CD4-positive, CD25-positive, alpha-beta regulatory T cell (primary cell): ENCODE measurements at regions not wholly inside any gene's neighbourhood (a gene's known extent, or its start where the extent isn't known, plus 50 kb on each side); places are given as distances from the start of the nearest gene placed in this dataset.

Experiments
- ATAC-seq, 2 donors: fragments of 150-1000 bp; cut with Tn5 transposase; one replicate each; pipeline ENCODE4 v1.10.0; 2021; ENCODE audit warnings: low read depth in 2 of 2, moderate number of reproducible peaks in 2 of 2, moderate library complexity in 1 of 2
- DNase-seq, 3 donors: peaks; one replicate each; pipeline versions ENCODE4 v3.0.0 to v3.0.0-alpha.2; 2012 to 2022; ENCODE audit warnings: mixed read lengths in 1 of 3
- H3K27ac ChIP-seq: one replicate; pipeline ENCODE4 v1.7.0; 2013; ENCODE audit warnings: mild to moderate bottlenecking, low read length; ENCODE audit not compliant: insufficient read depth, poor library complexity, severe bottlenecking
- H3K27me3 ChIP-seq: one replicate; pipeline ENCODE4 v1.7.0; 2013; ENCODE audit warnings: low read length; ENCODE audit not compliant: control insufficient read depth, insufficient read depth
- H3K36me3 ChIP-seq: one replicate; pipeline ENCODE4 v1.7.0; 2013; ENCODE audit warnings: mild to moderate bottlenecking, low read length, moderate library complexity; ENCODE audit not compliant: control insufficient read depth, insufficient read depth
- H3K4me1 ChIP-seq: 2 replicates; pipeline ENCODE4 v1.7.0; 2013; ENCODE audit warnings: mild to moderate bottlenecking, low read length; ENCODE audit not compliant: insufficient read depth, control insufficient read depth, poor library complexity, severe bottlenecking
- H3K4me3 ChIP-seq: one replicate; pipeline ENCODE4 v1.7.0; 2013; ENCODE audit warnings: low read depth, mild to moderate bottlenecking, low read length, moderate library complexity
- H3K9me3 ChIP-seq, 2 experiments: 1 replicate in 1 of 2; 2 replicates in 1 of 2; pipeline ENCODE4 v1.7.0; 2013; ENCODE audit warnings: low read length in 2 of 2, mild to moderate bottlenecking in 1 of 2, moderate library complexity in 1 of 2; ENCODE audit not compliant: control insufficient read depth in 2 of 2
- H3K27ac Mint-ChIP-seq, 3 donors: one replicate each; pipeline ENCODE4 v1.8.0; 2020 to 2022; ENCODE audit warnings: mild to moderate bottlenecking in 3 of 3, mixed read lengths in 3 of 3, moderate library complexity in 2 of 3
- H3K27me3 Mint-ChIP-seq: one replicate; pipeline ENCODE4 v1.8.0; 2022; ENCODE audit warnings: mild to moderate bottlenecking, mixed read lengths
- H3K36me3 Mint-ChIP-seq: one replicate; pipeline ENCODE4 v1.8.0; 2020; ENCODE audit warnings: mixed read lengths
- H3K4me1 Mint-ChIP-seq, 4 donors: one replicate each; pipeline ENCODE4 v1.8.0; 2020 to 2022; ENCODE audit warnings: mixed read lengths in 4 of 4, mild to moderate bottlenecking in 1 of 4
- H3K4me3 Mint-ChIP-seq, 4 donors: one replicate each; pipeline ENCODE4 v1.8.0; 2020 to 2022; ENCODE audit warnings: mild to moderate bottlenecking in 4 of 4, mixed read lengths in 4 of 4, moderate library complexity in 3 of 4
- H3K9me3 Mint-ChIP-seq, 7 donors: one replicate each; pipeline ENCODE4 v1.8.0; 2020 to 2022; ENCODE audit warnings: mixed read lengths in 7 of 7, mild to moderate bottlenecking in 3 of 7, moderate library complexity in 2 of 7

- H3K27ac Mint-ChIP-seq = peak overlapping the region in 1 of 3 donors; percentile 52
These were observed 180.0 kb downstream of the ETS2 start for GRCh38 chr21:38985568-38986378.

GRCh38 chr21:38984982-38985567 lies 179.3 kb downstream of the ETS2 start:
- H3K4me1 Mint-ChIP-seq = peaks cover 5 to 15% (median 11%) of the 10 kb centered on the region in 4 donors
- peaks cover 8% of the 10 kb centered on the region for H3K4me1 ChIP-seq
- peak in 1 of 3 donors; percentile 77 for DNase-seq
- no peaks in the 10 kb centered on the region for H3K36me3 ChIP-seq
- H3K27me3 Mint-ChIP-seq = peaks cover 24% of the 10 kb centered on the region
- peak overlapping the region in 3 of 4 donors; percentile 28 to 53 (median 29) for H3K4me3 Mint-ChIP-seq
- no peaks in the 10 kb centered on the region for H3K9me3 ChIP-seq
- H3K4me3 ChIP-seq = no peak overlapping the region
- peaks cover 8% of the 10 kb centered on the region for H3K27me3 ChIP-seq
- peaks cover 0 to 6% (median 0%) of the 10 kb centered on the region in 7 donors for H3K9me3 Mint-ChIP-seq
- peak overlapping the region in 1 of 3 donors; percentile 52 for H3K27ac Mint-ChIP-seq
- peak in 1 of 2 donors; percentile 17 for ATAC-seq
- no peaks in the 10 kb centered on the region for H3K36me3 Mint-ChIP-seq
- H3K27ac ChIP-seq = no peak overlapping the region

More at GRCh38 chr21:38985568-38986378, 180.0 kb downstream of the ETS2 start:
- Histone ChIP-seq H3K4me3 (no peak overlapping the region), H3K27me3 (peaks cover 8% of the 10 kb centered on the region), H3K4me1 (peaks cover 8% of the 10 kb centered on the region), H3K27ac (no peak overlapping the region), H3K9me3 (no peaks in the 10 kb centered on the region), H3K36me3 (no peaks in the 10 kb centered on the region)
- peaks cover 0 to 6% (median 0%) of the 10 kb centered on the region in 7 donors for H3K9me3 Mint-ChIP-seq
- peak overlapping the region in 2 of 4 donors; percentile 48 to 53 for H3K4me3 Mint-ChIP-seq
- DNase-seq (peak in 1 of 3 donors; percentile 79), ATAC-seq (peak in 1 of 2 donors; percentile 26)
- H3K36me3 Mint-ChIP-seq = no peaks in the 10 kb centered on the region
- H3K27me3 Mint-ChIP-seq = peaks cover 24% of the 10 kb centered on the region
- peaks cover 5 to 15% (median 11%) of the 10 kb centered on the region in 4 donors for H3K4me1 Mint-ChIP-seq

- H3K9me3 Mint-ChIP-seq = peaks cover 0 to 6% (median 0%) of the 10 kb centered on the region in 7 donors
- no peak overlapping the region for H3K4me3 ChIP-seq
- peaks cover 8% of the 10 kb centered on the region for H3K4me1 ChIP-seq
- no peaks in the 10 kb centered on the region for H3K36me3 ChIP-seq
- H3K4me3 Mint-ChIP-seq = peak overlapping the region in 1 of 4 donors; percentile 28
- H3K27me3 ChIP-seq = peaks cover 8% of the 10 kb centered on the region
- H3K36me3 Mint-ChIP-seq = no peaks in the 10 kb centered on the region
- no peak overlapping the region for H3K27ac ChIP-seq
- H3K27me3 Mint-ChIP-seq = peaks cover 24% of the 10 kb centered on the region
- no peaks in the 10 kb centered on the region for H3K9me3 ChIP-seq
- DNase-seq = no peak
- no peak overlapping the region for H3K27ac Mint-ChIP-seq
- ATAC-seq = no peak
- peaks cover 5 to 15% (median 11%) of the 10 kb centered on the region in 4 donors for H3K4me1 Mint-ChIP-seq
These were observed 178.8 kb downstream of the ETS2 start for GRCh38 chr21:38984568-38984967.

GRCh38 chr21:38983560-38983959 lies 177.8 kb downstream of the ETS2 start:
- H3K9me3 ChIP-seq = no peaks in the 10 kb centered on the region
- peaks cover 8% of the 10 kb centered on the region for H3K27me3 ChIP-seq
- Mint-ChIP-seq H3K27me3 (peaks cover 16% of the 10 kb centered on the region), H3K4me3 (no peak overlapping the region), H3K27ac (no peak overlapping the region), H3K4me1 (peaks cover 5 to 15% (median 10%) of the 10 kb centered on the region in 4 donors), H3K36me3 (no peaks in the 10 kb centered on the region), H3K9me3 (peaks cover 0 to 6% (median 0%) of the 10 kb centered on the region in 7 donors)
- H3K36me3 ChIP-seq = no peaks in the 10 kb centered on the region
- ATAC-seq (no peak), DNase-seq (no peak)
- H3K4me1 ChIP-seq = peaks cover 8% of the 10 kb centered on the region
- no peak overlapping the region for H3K4me3 ChIP-seq
- no peak overlapping the region for H3K27ac ChIP-seq

- ATAC-seq = no peak
These were observed 177.1 kb downstream of the ETS2 start for GRCh38 chr21:38982804-38983203.

GRCh38 chr21:38982096-38982495 lies 176.4 kb downstream of the ETS2 start:
- Mint-ChIP-seq H3K36me3 (no peaks in the 10 kb centered on the region), H3K9me3 (peaks cover 0 to 6% (median 0%) of the 10 kb centered on the region in 7 donors), H3K27me3 (peaks cover 16% of the 10 kb centered on the region), H3K27ac (no peak overlapping the region), H3K4me1 (peaks cover 5 to 15% (median 10%) of the 10 kb centered on the region in 4 donors), H3K4me3 (no peak overlapping the region)
- Histone ChIP-seq H3K4me3 (no peak overlapping the region), H3K36me3 (no peaks in the 10 kb centered on the region), H3K9me3 (no peaks in the 10 kb centered on the region), H3K27ac (no peak overlapping the region), H3K4me1 (peaks cover 8% of the 10 kb centered on the region), H3K27me3 (peaks cover 7% of the 10 kb centered on the region)
- ATAC-seq = no peak
- DNase-seq = no peak

More at GRCh38 chr21:38982804-38983203, 177.1 kb downstream of the ETS2 start:
- no peak overlapping the region for H3K27ac ChIP-seq
- Mint-ChIP-seq H3K9me3 (peaks cover 0 to 6% (median 0%) of the 10 kb centered on the region in 7 donors), H3K27me3 (peaks cover 16% of the 10 kb centered on the region), H3K27ac (no peak overlapping the region), H3K4me3 (no peak overlapping the region), H3K36me3 (no peaks in the 10 kb centered on the region), H3K4me1 (peaks cover 5 to 15% (median 10%) of the 10 kb centered on the region in 4 donors)
- peaks cover 8% of the 10 kb centered on the region for H3K27me3 ChIP-seq
- peaks cover 8% of the 10 kb centered on the region for H3K4me1 ChIP-seq
- no peaks in the 10 kb centered on the region for H3K9me3 ChIP-seq
- H3K4me3 ChIP-seq = no peak overlapping the region
- no peak for DNase-seq
- no peaks in the 10 kb centered on the region for H3K36me3 ChIP-seq

GRCh38 chr21:38980416-38981313 lies 174.9 kb downstream of the ETS2 start:
- Mint-ChIP-seq H3K4me3 (no peak overlapping the region), H3K36me3 (no peaks in the 10 kb centered on the region), H3K4me1 (peaks cover 0 to 11% (median 6%) of the 10 kb centered on the region in 4 donors)

More at GRCh38 chr21:38980416-38981313, 174.9 kb downstream of the ETS2 start:
- Mint-ChIP-seq H3K27me3 (peaks cover 10% of the 10 kb centered on the region), H3K27ac (no peak overlapping the region), H3K9me3 (peaks cover 0 to 6% (median 0%) of the 10 kb centered on the region in 7 donors)
- DNase-seq (no peak), ATAC-seq (peak in 1 of 2 donors; percentile 10)
- Histone ChIP-seq H3K4me1 (peaks cover 8% of the 10 kb centered on the region), H3K4me3 (no peak overlapping the region), H3K36me3 (no peaks in the 10 kb centered on the region), H3K9me3 (no peaks in the 10 kb centered on the region), H3K27ac (no peak overlapping the region), H3K27me3 (no peaks in the 10 kb centered on the region)
